A673 (cell line): ENCODE measurements at regions not wholly inside any gene's neighbourhood (a gene's known extent, or its start where the extent isn't known, plus 50 kb on each side); places are given as distances from the start of the nearest gene placed in this dataset.

Source experiments
- BruUV-seq: library from RNA; stranded (reverse); fragments of 400-500 nt; replicated peaks from 2 replicates; lab custom pipeline; 2021; lab: Mats Ljungman, UMichigan
- CTCF ChIA-PET: fragments of 300-600 bp; sonication (Branson Sonifier 250); formaldehyde crosslinking; loops from one replicate; lab custom pipeline; 2022; ENCODE audit warnings: antibody characterized with exemption; lab: Charles Lee
- POLR2A ChIA-PET: fragments of 300-600 bp; sonication (Branson Sonifier 250); formaldehyde crosslinking; loops from one replicate; lab custom pipeline; 2022; ENCODE audit warnings: antibody characterized with exemption; ENCODE audit not compliant: low non-redundant PET; lab: Charles Lee
- DNase-seq: peaks from one replicate; pipeline ENCODE4 v3.0.0-alpha.2; 2015; ENCODE audit warnings: low spot score
- H3K27ac ChIP-seq: fragments of 200-600 bp; sonication (generic); 2 replicates; pipeline ENCODE4 v1.5.1; 2016; ENCODE audit warnings: mixed run types, low read depth, mild to moderate bottlenecking, mixed read lengths, antibody characterized with exemption, low read length; ENCODE audit not compliant: poor library complexity, severe bottlenecking
- H3K27me3 ChIP-seq: fragments of 200-600 bp; sonication (generic); replicated peaks from 2 replicates; pipeline ENCODE4 v1.6.1; 2017; ENCODE audit warnings: mixed run types, low read depth, mild to moderate bottlenecking, mixed read lengths, antibody characterized with exemption, low read length; ENCODE audit not compliant: insufficient read depth, poor library complexity
- H3K36me3 ChIP-seq: fragments of 200-600 bp; sonication (generic); 2 replicates; pipeline ENCODE4 v1.6.1; 2016; ENCODE audit warnings: mixed run types, mild to moderate bottlenecking, mixed read lengths, antibody characterized with exemption, low read length; ENCODE audit not compliant: insufficient read depth, poor library complexity, severe bottlenecking
- H3K4me1 ChIP-seq: fragments of 200-600 bp; sonication (generic); 2 replicates; pipeline ENCODE4 v1.6.1; 2017; ENCODE audit warnings: mixed run types, mild to moderate bottlenecking, mixed read lengths, antibody characterized with exemption, low read length; ENCODE audit not compliant: insufficient read depth, poor library complexity, severe bottlenecking
- H3K4me3 ChIP-seq: fragments of 200-600 bp; sonication (generic); 2 replicates; pipeline ENCODE4 v1.5.1; 2016; ENCODE audit warnings: low read depth, mixed run types, mild to moderate bottlenecking, mixed read lengths, low read length; ENCODE audit not compliant: poor library complexity, severe bottlenecking
- H3K9me3 ChIP-seq: fragments of 200-600 bp; sonication (generic); 2 replicates; pipeline ENCODE4 v1.6.1; 2016; ENCODE audit warnings: mixed run types, low read depth, mild to moderate bottlenecking, mixed read lengths, antibody characterized with exemption, low read length; ENCODE audit not compliant: poor library complexity, severe bottlenecking
- CTCF ChIP-seq: fragments of 300-800, 200-600 bp; sonication (generic); conservative IDR thresholded peaks from 2 replicates; pipeline ENCODE4 v1.5.1; 2017; ENCODE audit warnings: low read depth, mild to moderate bottlenecking, antibody characterized with exemption, low read length, moderate library complexity, mixed read lengths
- EZH2 ChIP-seq: fragments of 200-600 bp; sonication (generic); IDR thresholded peaks from 2 replicates; pipeline ENCODE4 v1.6.1; 2017; ENCODE audit warnings: borderline replicate concordance, low read depth, mild to moderate bottlenecking, mixed read lengths, antibody characterized with exemption, low read length; ENCODE audit not compliant: poor library complexity, severe bottlenecking
- intact Hi-C: fragments of 100-400 bp; cut with micrococcal nuclease; formaldehyde crosslinking; loops from one replicate; pipeline ENCODE4 v1.10.0; 2022; ENCODE audit not compliant: unreplicated experiment

GRCh38 chr3:152021951-152022461 lies 148.6 kb downstream of the SUCNR1 start:
- no peak overlapping the region for H3K4me3 ChIP-seq
- no TSS peak for BruUV-seq
- peaks cover 5% of the 10 kb centered on the region for H3K4me1 ChIP-seq
- no peaks in the 10 kb centered on the region for H3K9me3 ChIP-seq
- no peaks in the 10 kb centered on the region for H3K27me3 ChIP-seq
- DNase-seq: peak; percentile 68
- TF ChIP-seq CTCF (no peak), EZH2 (no peak)
- ChIA-PET CTCF (no interaction called here), POLR2A (interaction anchor here (0.6 kb wide), 1 partner anchor 1643 kb away, joined by 4 read pairs; no protein-coding TSS in a partner anchor)
- H3K36me3 ChIP-seq: no peaks in the 10 kb centered on the region
- intact Hi-C loops: no loop called here
- no peak overlapping the region for H3K27ac ChIP-seq

GRCh38 chr3:152026033-152026556 lies 152.7 kb downstream of the SUCNR1 start:
- intact Hi-C loops: no loop called here
- Histone ChIP-seq H3K27ac (no peak overlapping the region), H3K36me3 (no peaks in the 10 kb centered on the region), H3K4me3 (no peak overlapping the region), H3K27me3 (no peaks in the 10 kb centered on the region), H3K4me1 (peaks cover 5% of the 10 kb centered on the region), H3K9me3 (no peaks in the 10 kb centered on the region)
- no peak for TF ChIP-seq EZH2
- peak; percentile 40 for TF ChIP-seq CTCF
- peak; percentile 52 for DNase-seq
- POLR2A ChIA-PET: no interaction called here
- BruUV-seq: no TSS peak
- CTCF ChIA-PET: no interaction called here

GRCh38 chr3:152030320-152030719 lies 156.9 kb downstream of the SUCNR1 start:
- Histone ChIP-seq H3K4me1 (peaks cover 5% of the 10 kb centered on the region), H3K4me3 (no peak overlapping the region), H3K27me3 (no peaks in the 10 kb centered on the region), H3K9me3 (no peaks in the 10 kb centered on the region), H3K36me3 (no peaks in the 10 kb centered on the region), H3K27ac (no peak overlapping the region)
- intact Hi-C loops: no loop called here
- ChIA-PET POLR2A (no interaction called here), CTCF (no interaction called here)
- DNase-seq: no peak
- TF ChIP-seq CTCF (no peak), EZH2 (no peak)
- no TSS peak for BruUV-seq
